ENCODE measurements at regions not wholly inside any gene's neighbourhood (a gene's known extent, or its start where the extent isn't known, plus 50 kb on each side); places are given as distances from the start of the nearest gene placed in this dataset.

- TF ChIP-seq CTCF (IDR thresholded peaks at IDR 0.05; ENCODE audit: poor library complexity) (no peak), EZH2 (IDR thresholded peaks at IDR 0.05; ENCODE audit: borderline replicate concordance) (no peak)
These were observed 113.2 kb downstream of the MAFB start for GRCh38 chr20:40575851-40576250.
